22Rv1 (cell line): ENCODE measurements at regions not wholly inside any gene's neighbourhood (a gene's known extent, or its start where the extent isn't known, plus 50 kb on each side); places are given as distances from the start of the nearest gene placed in this dataset.

Experiments used
- ZFX ChIP-seq: fragments of 450-650 bp; IDR thresholded peaks from 2 replicates; pipeline ENCODE4 v1.6.1; 2017; ENCODE audit warnings: antibody characterized with exemption, borderline replicate concordance
- TF ChIP-seq, protein P1 (sequence below): fragments of 450-650 bp; IDR thresholded peaks from 2 replicates; pipeline ENCODE4 v1.5.1; 2017; ENCODE audit warnings: mild to moderate bottlenecking

DNA sequence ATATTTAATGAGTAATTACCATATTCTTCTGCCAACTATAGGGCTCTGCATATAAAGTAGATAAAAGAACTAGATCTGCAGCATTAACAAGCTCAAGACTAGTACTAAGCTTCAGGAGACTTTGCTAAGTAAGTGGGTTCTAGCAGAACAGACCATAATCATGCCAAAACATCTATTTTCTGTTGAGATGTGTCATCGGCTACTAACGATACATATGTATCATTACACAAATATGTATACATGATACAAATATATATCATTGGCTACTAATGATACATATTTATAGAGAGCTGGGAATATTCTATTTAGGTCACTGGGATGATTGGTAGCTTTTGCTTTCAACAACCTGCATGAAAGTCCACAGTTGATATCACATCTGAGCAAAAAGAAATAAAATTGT lies 185.8 kb upstream of the DCBLD2 start:
- TF ChIP-seq, protein P1, sequence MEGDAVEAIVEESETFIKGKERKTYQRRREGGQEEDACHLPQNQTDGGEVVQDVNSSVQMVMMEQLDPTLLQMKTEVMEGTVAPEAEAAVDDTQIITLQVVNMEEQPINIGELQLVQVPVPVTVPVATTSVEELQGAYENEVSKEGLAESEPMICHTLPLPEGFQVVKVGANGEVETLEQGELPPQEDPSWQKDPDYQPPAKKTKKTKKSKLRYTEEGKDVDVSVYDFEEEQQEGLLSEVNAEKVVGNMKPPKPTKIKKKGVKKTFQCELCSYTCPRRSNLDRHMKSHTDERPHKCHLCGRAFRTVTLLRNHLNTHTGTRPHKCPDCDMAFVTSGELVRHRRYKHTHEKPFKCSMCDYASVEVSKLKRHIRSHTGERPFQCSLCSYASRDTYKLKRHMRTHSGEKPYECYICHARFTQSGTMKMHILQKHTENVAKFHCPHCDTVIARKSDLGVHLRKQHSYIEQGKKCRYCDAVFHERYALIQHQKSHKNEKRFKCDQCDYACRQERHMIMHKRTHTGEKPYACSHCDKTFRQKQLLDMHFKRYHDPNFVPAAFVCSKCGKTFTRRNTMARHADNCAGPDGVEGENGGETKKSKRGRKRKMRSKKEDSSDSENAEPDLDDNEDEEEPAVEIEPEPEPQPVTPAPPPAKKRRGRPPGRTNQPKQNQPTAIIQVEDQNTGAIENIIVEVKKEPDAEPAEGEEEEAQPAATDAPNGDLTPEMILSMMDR, result no peak
- no peak for TF ChIP-seq ZFX
